ENCODE measurements at regions not wholly inside any gene's neighbourhood (a gene's known extent, or its start where the extent isn't known, plus 50 kb on each side); places are given as distances from the start of the nearest gene placed in this dataset.

GRCh38 chr15:53196788-53197187 lies 406.7 kb upstream of the ONECUT1 start:
- TF ChIP-seq, protein P1, sequence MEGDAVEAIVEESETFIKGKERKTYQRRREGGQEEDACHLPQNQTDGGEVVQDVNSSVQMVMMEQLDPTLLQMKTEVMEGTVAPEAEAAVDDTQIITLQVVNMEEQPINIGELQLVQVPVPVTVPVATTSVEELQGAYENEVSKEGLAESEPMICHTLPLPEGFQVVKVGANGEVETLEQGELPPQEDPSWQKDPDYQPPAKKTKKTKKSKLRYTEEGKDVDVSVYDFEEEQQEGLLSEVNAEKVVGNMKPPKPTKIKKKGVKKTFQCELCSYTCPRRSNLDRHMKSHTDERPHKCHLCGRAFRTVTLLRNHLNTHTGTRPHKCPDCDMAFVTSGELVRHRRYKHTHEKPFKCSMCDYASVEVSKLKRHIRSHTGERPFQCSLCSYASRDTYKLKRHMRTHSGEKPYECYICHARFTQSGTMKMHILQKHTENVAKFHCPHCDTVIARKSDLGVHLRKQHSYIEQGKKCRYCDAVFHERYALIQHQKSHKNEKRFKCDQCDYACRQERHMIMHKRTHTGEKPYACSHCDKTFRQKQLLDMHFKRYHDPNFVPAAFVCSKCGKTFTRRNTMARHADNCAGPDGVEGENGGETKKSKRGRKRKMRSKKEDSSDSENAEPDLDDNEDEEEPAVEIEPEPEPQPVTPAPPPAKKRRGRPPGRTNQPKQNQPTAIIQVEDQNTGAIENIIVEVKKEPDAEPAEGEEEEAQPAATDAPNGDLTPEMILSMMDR (IDR thresholded peaks at IDR 0.05; ENCODE audit: insufficient read depth, low read length, poor library complexity, severe bottlenecking): no peak
- TF ChIP-seq EZH2phosphoT487 (conservative IDR thresholded peaks at IDR 0.05; ENCODE audit: low read length): no peak

All from SU-DHL-6 (cell line).